Activated CD4-positive, alpha-beta T cell treated with anti-CD3 and anti-CD28 coated beads, Interleukin-2, amount 10 ng/mL, durations not matched to agents 7 days and 5 days (primary cell): ENCODE measurements at regions not wholly inside any gene's neighbourhood (a gene's known extent, or its start where the extent isn't known, plus 50 kb on each side); places are given as distances from the start of the nearest gene placed in this dataset.
"Not testable (repeated sequence)": the region's sequence is repeated elsewhere in the genome, so short reads cannot be mapped to it uniquely, and the experiment has no call there.

Source experiments
- CTCF ChIA-PET: fragments of 350-600 bp; sonication (Branson Sonifier 250); formaldehyde crosslinking; loops from one replicate; lab custom pipeline; 2021; ENCODE audit warnings: antibody characterized with exemption; lab: Charles Lee
- POLR2A ChIA-PET: fragments of 350-600 bp; sonication (Branson Sonifier 250); formaldehyde crosslinking; loops from one replicate; lab custom pipeline; 2021; ENCODE audit warnings: antibody characterized with exemption; lab: Charles Lee
- DNase-seq: peaks from one replicate; pipeline ENCODE4 v3.0.0-alpha.2; 2020
- H3K27ac Mint-ChIP-seq: one replicate; pipeline ENCODE4 v1.8.0; 2021; ENCODE audit warnings: mild to moderate bottlenecking, moderate library complexity, mixed read lengths
- H3K27me3 Mint-ChIP-seq: one replicate; pipeline ENCODE4 v1.8.0; 2021; ENCODE audit warnings: mixed read lengths
- H3K36me3 Mint-ChIP-seq: one replicate; pipeline ENCODE4 v1.8.0; 2021; ENCODE audit warnings: low read depth, mixed read lengths
- H3K4me1 Mint-ChIP-seq: one replicate; pipeline ENCODE4 v1.8.0; 2021; ENCODE audit warnings: mixed read lengths
- H3K4me3 Mint-ChIP-seq: one replicate; pipeline ENCODE4 v1.8.0; 2021; ENCODE audit warnings: mild to moderate bottlenecking, moderate library complexity, mixed read lengths
- H3K9me3 Mint-ChIP-seq: one replicate; pipeline ENCODE4 v1.8.0; 2021; ENCODE audit warnings: mixed read lengths

- ChIA-PET POLR2A (no interaction called here), CTCF (no interaction called here)
- Mint-ChIP-seq H3K4me3 (no peak overlapping the region), H3K4me1 (no peaks in the 10 kb centered on the region), H3K36me3 (no peaks in the 10 kb centered on the region), H3K9me3 (peaks cover 3% of the 10 kb centered on the region), H3K27me3 (peaks cover 11% of the 10 kb centered on the region), H3K27ac (no peak overlapping the region)
- DNase-seq = no peak
Measured at GRCh38 chr17:79560527-79560926, 50.3 kb downstream of the RBFOX3 start.

DNA sequence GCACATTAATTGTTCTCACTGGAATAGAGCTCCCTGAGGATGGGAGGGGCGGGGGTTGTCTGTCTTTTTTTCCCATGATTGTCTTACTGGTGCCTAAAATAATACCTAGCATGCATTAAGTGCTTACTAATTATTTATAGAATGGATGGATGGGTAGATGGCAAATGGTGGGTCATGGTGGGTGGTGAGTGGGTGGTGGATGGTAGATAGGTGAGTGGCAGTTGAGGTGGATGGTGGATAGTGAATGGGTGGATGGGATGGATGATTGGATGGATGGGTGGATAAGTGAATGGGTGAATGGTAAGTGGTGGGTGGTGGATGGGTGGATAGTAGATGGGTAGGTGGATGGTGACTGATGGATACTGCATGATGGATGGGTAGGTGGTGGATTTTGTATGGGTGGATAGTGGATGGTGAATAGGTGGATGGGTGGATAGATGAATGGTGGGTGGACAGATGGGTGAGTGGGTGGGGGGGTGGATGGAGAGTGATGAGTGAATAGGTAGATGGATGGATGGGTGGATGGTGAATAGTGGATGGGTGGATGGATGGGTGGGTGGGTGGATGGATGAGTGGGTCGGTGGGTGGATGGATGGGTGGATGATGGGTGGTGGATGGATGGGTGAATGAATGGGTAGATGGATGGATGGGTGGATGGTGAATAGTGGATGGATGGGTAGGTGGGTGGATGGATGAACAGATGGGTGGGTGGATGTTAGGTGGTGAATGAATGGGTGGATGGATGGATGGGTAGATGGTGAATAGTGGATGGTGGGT is 51.6 kb downstream of the RBFOX3 start:
- Mint-ChIP-seq H3K4me1 (no peaks in the 10 kb centered on the region), H3K36me3 (no peaks in the 10 kb centered on the region), H3K4me3 (no peak overlapping the region), H3K9me3 (peaks cover 4% of the 10 kb centered on the region), H3K27ac (no peak overlapping the region), H3K27me3 (peaks cover 8% of the 10 kb centered on the region)
- CTCF ChIA-PET = interaction anchor here (0.5 kb wide), 1 partner anchor 499 kb away, joined by 3 read pairs; no protein-coding TSS in a partner anchor
- no peak for DNase-seq
- POLR2A ChIA-PET = no interaction called here

- POLR2A ChIA-PET = no interaction called here
- no peaks in the 10 kb centered on the region for H3K4me1 Mint-ChIP-seq
- DNase-seq = no peak
- H3K27ac Mint-ChIP-seq = no peak overlapping the region
- no peaks in the 10 kb centered on the region for H3K36me3 Mint-ChIP-seq
- no peak overlapping the region for H3K4me3 Mint-ChIP-seq
- H3K9me3 Mint-ChIP-seq = peaks cover 4% of the 10 kb centered on the region
- CTCF ChIA-PET = no interaction called here
- H3K27me3 Mint-ChIP-seq = peaks cover under 1% of the 10 kb centered on the region
Measured at GRCh38 chr17:79558091-79558900, 52.6 kb downstream of the RBFOX3 start.

GRCh38 chr17:79557276-79558090 is 53.4 kb downstream of the RBFOX3 start:
- H3K9me3 Mint-ChIP-seq = peaks cover 4% of the 10 kb centered on the region
- no peak for DNase-seq
- POLR2A ChIA-PET = no interaction called here
- no peaks in the 10 kb centered on the region for H3K36me3 Mint-ChIP-seq
- no peak overlapping the region for H3K27ac Mint-ChIP-seq
- no peaks in the 10 kb centered on the region for H3K27me3 Mint-ChIP-seq
- no peaks in the 10 kb centered on the region for H3K4me1 Mint-ChIP-seq
- CTCF ChIA-PET = no interaction called here
- no peak overlapping the region for H3K4me3 Mint-ChIP-seq

DNA sequence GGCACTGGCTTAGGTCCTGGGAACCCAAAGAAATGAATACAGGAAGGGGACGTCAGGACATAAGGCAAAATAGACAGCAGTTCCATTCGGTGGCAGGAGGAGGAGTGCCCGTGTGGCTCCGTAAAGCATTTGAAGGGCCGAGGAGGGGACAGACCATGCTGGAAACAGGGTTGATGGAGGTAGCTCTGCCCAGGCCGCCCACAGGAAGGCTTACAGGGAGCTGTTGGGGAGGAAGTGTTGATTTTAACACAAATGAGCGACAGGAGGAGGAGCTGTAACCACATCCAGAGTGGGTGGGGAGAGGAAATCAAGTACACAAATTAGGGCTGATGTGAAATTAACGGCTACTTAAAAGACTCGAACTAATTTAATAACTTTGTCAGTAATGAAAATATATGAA is 54.6 kb downstream of the RBFOX3 start:
- CTCF ChIA-PET = no interaction called here
- POLR2A ChIA-PET = no interaction called here
- Mint-ChIP-seq H3K27me3 (no peaks in the 10 kb centered on the region), H3K36me3 (no peaks in the 10 kb centered on the region), H3K9me3 (peaks cover 4% of the 10 kb centered on the region), H3K4me1 (no peaks in the 10 kb centered on the region), H3K27ac (no peak overlapping the region), H3K4me3 (no peak overlapping the region)
- DNase-seq = no peak

DNA sequence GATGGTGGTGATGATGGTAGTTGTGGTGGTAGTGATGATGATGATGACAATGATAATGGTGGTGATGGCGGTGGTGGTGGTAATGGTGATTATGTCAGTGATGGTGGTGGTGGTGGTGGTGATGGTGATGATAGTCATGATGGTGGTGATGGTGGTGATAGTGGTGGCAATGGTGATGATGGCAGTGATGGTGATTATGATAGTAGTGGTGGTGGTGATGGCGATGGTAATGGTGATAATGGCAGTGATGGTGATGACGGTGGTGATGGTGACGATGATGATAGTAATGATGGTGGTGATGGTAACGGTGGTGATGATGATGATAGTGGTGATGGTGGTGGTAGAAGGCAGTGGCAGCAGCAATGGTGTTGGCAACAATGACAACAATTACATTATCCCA is 55.3 kb downstream of the RBFOX3 start:
- no peak for DNase-seq
- Mint-ChIP-seq H3K4me1 (no peaks in the 10 kb centered on the region), H3K27me3 (no peaks in the 10 kb centered on the region), H3K36me3 (no peaks in the 10 kb centered on the region), H3K27ac (no peak overlapping the region), H3K9me3 (peaks cover 4% of the 10 kb centered on the region), H3K4me3 (no peak overlapping the region)
- ChIA-PET POLR2A (no interaction called here), CTCF (no interaction called here)

- H3K4me3 Mint-ChIP-seq, H3K27ac Mint-ChIP-seq, POLR2A ChIA-PET, H3K27me3 Mint-ChIP-seq, CTCF ChIA-PET, H3K36me3 Mint-ChIP-seq, DNase-seq, H3K9me3 Mint-ChIP-seq, H3K4me1 Mint-ChIP-seq: not testable (repeated sequence)
Measured at GRCh38 chr17:79554346-79554745, 56.5 kb downstream of the RBFOX3 start.

GRCh38 chr17:79552824-79553223 is 58.0 kb downstream of the RBFOX3 start:
- CTCF ChIA-PET = no interaction called here
- POLR2A ChIA-PET = no interaction called here
- no peaks in the 10 kb centered on the region for H3K36me3 Mint-ChIP-seq
- no peak for DNase-seq
- no peak overlapping the region for H3K27ac Mint-ChIP-seq
- no peaks in the 10 kb centered on the region for H3K27me3 Mint-ChIP-seq
- no peak overlapping the region for H3K4me3 Mint-ChIP-seq
- H3K4me1 Mint-ChIP-seq = no peaks in the 10 kb centered on the region
- peaks cover 4% of the 10 kb centered on the region for H3K9me3 Mint-ChIP-seq

GRCh38 chr17:79552405-79552804 is 58.4 kb downstream of the RBFOX3 start:
- ChIA-PET CTCF (no interaction called here), POLR2A (no interaction called here)
- Mint-ChIP-seq H3K27ac (no peak overlapping the region), H3K9me3 (peaks cover 4% of the 10 kb centered on the region), H3K4me3 (no peak overlapping the region), H3K36me3 (no peaks in the 10 kb centered on the region), H3K4me1 (no peaks in the 10 kb centered on the region), H3K27me3 (no peaks in the 10 kb centered on the region)
- DNase-seq = no peak

DNA sequence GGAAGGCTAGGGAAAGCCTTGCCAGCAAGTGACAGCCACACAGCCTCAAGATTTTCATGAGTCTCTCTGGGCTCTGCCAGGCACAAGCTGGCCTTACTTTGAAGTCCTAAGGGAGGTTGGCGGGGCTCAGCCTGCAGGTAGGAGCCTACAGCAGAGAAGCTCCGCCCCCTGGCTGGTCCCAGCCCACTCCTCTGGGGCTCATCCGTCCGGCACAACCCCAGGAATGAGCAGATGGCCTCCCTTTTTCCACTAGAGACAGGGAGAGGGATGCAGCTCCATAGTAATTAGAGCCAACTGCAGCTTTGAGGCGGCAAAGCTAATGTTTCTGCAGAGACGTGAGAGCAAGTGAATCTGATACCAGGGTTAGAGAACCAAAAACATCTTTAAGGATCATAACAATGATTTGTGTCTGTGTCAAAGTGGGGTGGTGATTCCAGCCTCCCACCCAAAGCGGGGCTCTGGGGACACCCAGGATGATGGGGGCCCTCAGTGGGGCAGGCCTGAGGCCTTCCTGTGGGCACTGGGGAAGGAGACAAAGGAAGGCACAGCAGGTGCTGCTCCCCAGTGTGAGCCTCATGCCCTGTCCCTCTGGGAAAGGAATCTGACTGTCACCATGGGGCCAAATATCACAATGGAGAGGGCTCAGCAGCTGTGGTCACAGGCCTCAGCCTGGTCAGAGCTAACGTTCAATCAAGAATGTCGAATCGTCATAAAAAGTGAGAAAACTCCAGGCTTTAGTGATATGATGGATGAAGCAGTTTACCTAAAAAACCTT is 61.5 kb downstream of the RBFOX3 start:
- ChIA-PET POLR2A (no interaction called here), CTCF (no interaction called here)
- no peaks in the 10 kb centered on the region for H3K27me3 Mint-ChIP-seq
- H3K4me3 Mint-ChIP-seq = no peak overlapping the region
- H3K27ac Mint-ChIP-seq = no peak overlapping the region
- H3K4me1 Mint-ChIP-seq = no peaks in the 10 kb centered on the region
- DNase-seq = no peak
- no peaks in the 10 kb centered on the region for H3K36me3 Mint-ChIP-seq
- H3K9me3 Mint-ChIP-seq = no peaks in the 10 kb centered on the region

DNA sequence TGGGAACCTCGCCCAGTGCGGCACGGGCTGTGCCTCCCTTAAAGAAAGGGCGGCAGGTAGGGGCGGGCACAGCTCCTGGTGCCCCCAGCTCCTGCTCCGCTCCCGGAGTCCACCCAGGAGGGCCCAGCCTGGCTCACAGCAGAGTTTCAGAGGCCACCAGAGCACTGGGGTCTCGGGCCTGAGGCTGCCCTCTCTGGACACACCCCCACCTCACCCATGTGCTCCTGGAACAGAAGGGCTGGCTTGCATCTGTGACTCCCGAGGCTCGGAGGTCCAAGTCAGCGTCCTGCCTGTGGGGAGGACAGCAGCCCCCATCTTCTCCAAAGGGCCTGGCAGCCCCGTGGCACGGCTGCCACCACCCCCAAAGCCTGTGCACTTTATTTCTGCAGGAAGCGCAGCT is 62.7 kb downstream of the RBFOX3 start:
- H3K27ac Mint-ChIP-seq = no peak overlapping the region
- H3K36me3 Mint-ChIP-seq = no peaks in the 10 kb centered on the region
- no peaks in the 10 kb centered on the region for H3K4me1 Mint-ChIP-seq
- H3K9me3 Mint-ChIP-seq = no peaks in the 10 kb centered on the region
- CTCF ChIA-PET = no interaction called here
- H3K4me3 Mint-ChIP-seq = no peak overlapping the region
- POLR2A ChIA-PET = no interaction called here
- DNase-seq = no peak
- no peaks in the 10 kb centered on the region for H3K27me3 Mint-ChIP-seq

GRCh38 chr17:79547586-79547985 is 63.3 kb downstream of the RBFOX3 start:
- no peak overlapping the region for H3K27ac Mint-ChIP-seq
- H3K4me1 Mint-ChIP-seq = no peaks in the 10 kb centered on the region
- no peaks in the 10 kb centered on the region for H3K9me3 Mint-ChIP-seq
- DNase-seq = no peak
- no peak overlapping the region for H3K4me3 Mint-ChIP-seq
- ChIA-PET CTCF (no interaction called here), POLR2A (no interaction called here)
- no peaks in the 10 kb centered on the region for H3K36me3 Mint-ChIP-seq
- H3K27me3 Mint-ChIP-seq = no peaks in the 10 kb centered on the region
